Endothelial cell of umbilical vein (primary cell): ENCODE measurements at regions not wholly inside any gene's neighbourhood (a gene's known extent, or its start where the extent isn't known, plus 50 kb on each side); places are given as distances from the start of the nearest gene placed in this dataset.

ENCODE experiments used
- BruUV-seq: library from RNA; stranded (reverse); fragments of 400-500 nt; replicated peaks from 2 replicates; lab custom pipeline; 2021; lab: Mats Ljungman, UMichigan
- CTCF ChIA-PET: fragments of 300-600, 350-600 bp; sonication (Branson Sonifier 250); formaldehyde crosslinking; loops from one replicate; lab custom pipeline; 2021; ENCODE audit warnings: antibody characterized with exemption, inconsistent platforms; lab: Charles Lee
- POLR2A ChIA-PET: fragments of 300-600, 350-600 bp; sonication (Branson Sonifier 250); formaldehyde crosslinking; loops from one replicate; lab custom pipeline; 2021; ENCODE audit warnings: antibody characterized with exemption, inconsistent platforms; lab: Charles Lee
- DNase-seq: peaks from one replicate; pipeline ENCODE4 v3.0.0-alpha.2; 2011; ENCODE audit warnings: low read depth, low spot score
- FAIRE-seq: peaks from 2 replicates; lab custom pipeline; 2011; peaks lifted over from hg19 to GRCh38; lab: Jason Lieb, UNC
- H2AFZ ChIP-seq: 2 replicates; pipeline ENCODE4 v1.6.0; 2012; ENCODE audit warnings: low read depth, low read length, control low read depth, inconsistent platforms
- H3K27ac ChIP-seq: 2 replicates; pipeline ENCODE4 v1.5.1; 2011; ENCODE audit warnings: low read depth, mild to moderate bottlenecking, control low read depth, low read length, moderate library complexity; ENCODE audit not compliant: insufficient read depth
- H3K27me3 ChIP-seq, 2 experiments: 2 replicates each; pipeline versions ENCODE4 v1.6.0 to v1.6.1; 2011; ENCODE audit warnings: low read length in 2 of 2, mixed read lengths in 1 of 2; ENCODE audit not compliant: control insufficient read depth in 2 of 2, insufficient read depth in 2 of 2
- H3K36me3 ChIP-seq, 2 experiments: 2 replicates in 1 of 2; 3 replicates in 1 of 2; pipeline ENCODE4 v1.5.1; 2011; ENCODE audit warnings: low read length in 2 of 2, mild to moderate bottlenecking in 1 of 2, moderate library complexity in 1 of 2; ENCODE audit not compliant: control insufficient read depth in 2 of 2, insufficient read depth in 2 of 2; ENCODE audit errors: extremely low read depth in 1 of 2
- H3K4me1 ChIP-seq: 3 replicates; pipeline ENCODE4 v1.5.1; 2011; ENCODE audit warnings: mild to moderate bottlenecking, low read length; ENCODE audit not compliant: control insufficient read depth, insufficient read depth; ENCODE audit errors: extremely low read depth
- H3K4me2 ChIP-seq: 2 replicates; pipeline ENCODE4 v1.6.1; 2011; ENCODE audit warnings: low read length, control low read depth, mixed read lengths; ENCODE audit not compliant: insufficient read depth
- H3K4me3 ChIP-seq, 3 experiments: fragments of 200-600 bp in 1 of 3; sonication (generic), shearing (Covaris generic) in 1 of 3; replicated peaks in 1 of 3; 2 replicates each; pipeline ENCODE4 v1.5.1; 2011 to 2016; ENCODE audit warnings: control low read depth in 3 of 3, low read length in 3 of 3, mild to moderate bottlenecking in 2 of 3, inconsistent platforms in 1 of 3, low read depth in 1 of 3, moderate library complexity in 1 of 3; ENCODE audit not compliant: insufficient read depth in 1 of 3
- H3K79me2 ChIP-seq: 2 replicates; pipeline ENCODE4 v1.6.0; 2012; ENCODE audit warnings: low read length, inconsistent platforms; ENCODE audit not compliant: control insufficient read depth, insufficient read depth
- H3K9ac ChIP-seq: replicated peaks from 2 replicates; pipeline ENCODE3; 2011; ENCODE audit warnings: low read length, control low read depth; ENCODE audit not compliant: insufficient read depth; ENCODE audit errors: extremely low read depth
- H3K9me1 ChIP-seq: replicated peaks from 3 replicates; pipeline ENCODE4 v1.6.0; 2011; ENCODE audit warnings: mild to moderate bottlenecking, low read length; ENCODE audit not compliant: control insufficient read depth, insufficient read depth; ENCODE audit errors: extremely low read depth
- H3K9me3 ChIP-seq: replicated peaks from 2 replicates; pipeline ENCODE4 v1.5.1; 2012; ENCODE audit warnings: low read length, inconsistent platforms; ENCODE audit not compliant: control insufficient read depth, insufficient read depth
- H4K20me1 ChIP-seq: replicated peaks from 2 replicates; pipeline ENCODE3; 2011; ENCODE audit warnings: mild to moderate bottlenecking, low read length; ENCODE audit not compliant: control insufficient read depth, insufficient read depth; ENCODE audit errors: extremely low read depth
- CTCF ChIP-seq, 2 donors: IDR thresholded peaks; 1 replicate in 1 of 2; 2 replicates in 1 of 2; pipeline ENCODE4 v1.5.1; 2011; ENCODE audit warnings: low read length in 2 of 2, mild to moderate bottlenecking in 2 of 2, moderate library complexity in 2 of 2, control low read depth in 1 of 2, inconsistent platforms in 1 of 2, low read depth in 1 of 2; ENCODE audit not compliant: insufficient read depth in 1 of 2; ENCODE audit errors: extremely low read depth in 1 of 2
- EZH2 ChIP-seq: IDR thresholded peaks from 2 replicates; pipeline ENCODE4 v1.6.1; 2012; ENCODE audit warnings: borderline replicate concordance, low read depth, mild to moderate bottlenecking, moderate library complexity, low read length, inconsistent platforms; ENCODE audit not compliant: severe bottlenecking
- FOS ChIP-seq: IDR thresholded peaks from 2 replicates; pipeline ENCODE4 v1.6.1; 2011; ENCODE audit warnings: mild to moderate bottlenecking, low read length, moderate library complexity, borderline replicate concordance; ENCODE audit not compliant: insufficient read depth
- GATA2 ChIP-seq: IDR thresholded peaks from 2 replicates; pipeline ENCODE4 v1.7.0; 2011; ENCODE audit warnings: low read depth, mild to moderate bottlenecking, moderate library complexity, mixed read lengths, low read length; ENCODE audit not compliant: insufficient read length, insufficient read depth
- JUN ChIP-seq: IDR thresholded peaks from 2 replicates; pipeline ENCODE4 v1.6.1; 2011; ENCODE audit warnings: borderline replicate concordance, low read depth; ENCODE audit not compliant: insufficient read length, insufficient read depth
- MAX ChIP-seq: IDR thresholded peaks from 2 replicates; pipeline ENCODE4 v1.6.1; 2011; ENCODE audit not compliant: insufficient read depth, insufficient read length
- MYC ChIP-seq: IDR thresholded peaks from one replicate; pipeline ENCODE4 v1.6.1; 2011; ENCODE audit warnings: mild to moderate bottlenecking, low read depth, low read length
- POLR2A ChIP-seq: IDR thresholded peaks from 2 replicates; pipeline ENCODE4 v1.6.1; 2012; ENCODE audit warnings: low read depth, mild to moderate bottlenecking, control low read depth, low read length
- POLR2AphosphoS5 ChIP-seq: IDR thresholded peaks from 2 replicates; pipeline ENCODE4 v1.6.1; 2012; ENCODE audit warnings: low read depth, mild to moderate bottlenecking, control low read depth, low read length, moderate library complexity; ENCODE audit not compliant: insufficient read depth
- dilution Hi-C: fragments of 300-500 bp; cut with MboI; formaldehyde crosslinking; loops from one replicate; pipeline ENCODE4 v1.15.0; 2019; ENCODE audit warnings: low sequenced_read_pairs; ENCODE audit not compliant: extremely low pct_ligation_motif_present
- intact Hi-C: fragments of 100-400 bp; cut with micrococcal nuclease; formaldehyde crosslinking; loops from one replicate; pipeline ENCODE4 v1.10.0; 2022

GRCh38 chr14:28608851-28609828 is 157.4 kb upstream of the FOXG1 start:
- Histone ChIP-seq H3K4me1 (no peaks in the 10 kb centered on the region), H2AFZ (no peak overlapping the region), H3K79me2 (no peaks in the 10 kb centered on the region), H3K9me3 (no peaks in the 10 kb centered on the region), H3K36me3 (no peaks in the 10 kb centered on the region), H3K9ac (no peak overlapping the region), H3K4me2 (no peak overlapping the region), H3K9me1 (no peaks in the 10 kb centered on the region), H4K20me1 (no peaks in the 10 kb centered on the region), H3K27me3 (peaks cover 0 to 3% of the 10 kb centered on the region in 2 experiments), H3K4me3 (no peak overlapping the region), H3K27ac (no peak overlapping the region)
- no TSS peak for BruUV-seq
- FAIRE-seq = peak; percentile 92
- peak; percentile 54 for DNase-seq
- intact Hi-C loops = loop anchor here (1.0 to 10.0 kb wide), 4 partner anchors 234 to 1624 kb away; no protein-coding TSS in a partner anchor
- TF ChIP-seq CTCF (IDR thresholded peaks at IDR 0.05; ENCODE audit: extremely low read depth in 1 of 2, insufficient read depth in 1 of 2, low read depth in 1 of 2, low read length in 2 of 2) (peak; percentile 62 to 71), GATA2 (no peak)
- CTCF ChIA-PET = interaction anchor here (1.4 to 6.8 kb wide), 3 partner anchors 11 to 314 kb away, joined by 3 to 55 read pairs (median 48); no protein-coding TSS in a partner anchor
- POLR2A ChIA-PET = no interaction called here
- dilution Hi-C loops = no loop called here

- H3K9ac ChIP-seq = no peak overlapping the region
- no peaks in the 10 kb centered on the region for H3K36me3 ChIP-seq
- no peaks in the 10 kb centered on the region for H4K20me1 ChIP-seq
- dilution Hi-C loops = no loop called here
- H3K4me1 ChIP-seq = no peaks in the 10 kb centered on the region
- intact Hi-C loops = loop anchor here (5.0 kb wide), 1 partner anchor 470 kb away; no protein-coding TSS in a partner anchor
- FAIRE-seq (no peak), DNase-seq (no peak)
- no peaks in the 10 kb centered on the region for H3K9me3 ChIP-seq
- ChIA-PET CTCF (no interaction called here), POLR2A (no interaction called here)
- no peaks in the 10 kb centered on the region for H3K9me1 ChIP-seq
- no peak overlapping the region for H3K4me2 ChIP-seq
- H2AFZ ChIP-seq = no peak overlapping the region
- peaks cover 0 to 3% of the 10 kb centered on the region in 2 experiments for H3K27me3 ChIP-seq
- no peak overlapping the region for H3K4me3 ChIP-seq
- H3K27ac ChIP-seq = no peak overlapping the region
- BruUV-seq = no TSS peak
- TF ChIP-seq CTCF (IDR thresholded peaks at IDR 0.05; ENCODE audit: extremely low read depth in 1 of 2, insufficient read depth in 1 of 2, low read depth in 1 of 2, low read length in 2 of 2) = no peak
- TF ChIP-seq MYC = no peak
- TF ChIP-seq GATA2 = no peak
- TF ChIP-seq MAX = no peak
- no peak for TF ChIP-seq POLR2AphosphoS5
- TF ChIP-seq POLR2A = no peak
- no peak for TF ChIP-seq FOS
- TF ChIP-seq JUN = no peak
- no peak for TF ChIP-seq EZH2
- no peaks in the 10 kb centered on the region for H3K79me2 ChIP-seq
These were observed 154.2 kb upstream of the FOXG1 start for GRCh38 chr14:28612414-28612813.
